ENCODE measurements at regions not wholly inside any gene's neighbourhood (a gene's known extent, or its start where the extent isn't known, plus 50 kb on each side); places are given as distances from the start of the nearest gene placed in this dataset.
"Not testable (repeated sequence)": the region's sequence is repeated elsewhere in the genome, so short reads cannot be mapped to it uniquely, and the experiment has no call there.

DNA sequence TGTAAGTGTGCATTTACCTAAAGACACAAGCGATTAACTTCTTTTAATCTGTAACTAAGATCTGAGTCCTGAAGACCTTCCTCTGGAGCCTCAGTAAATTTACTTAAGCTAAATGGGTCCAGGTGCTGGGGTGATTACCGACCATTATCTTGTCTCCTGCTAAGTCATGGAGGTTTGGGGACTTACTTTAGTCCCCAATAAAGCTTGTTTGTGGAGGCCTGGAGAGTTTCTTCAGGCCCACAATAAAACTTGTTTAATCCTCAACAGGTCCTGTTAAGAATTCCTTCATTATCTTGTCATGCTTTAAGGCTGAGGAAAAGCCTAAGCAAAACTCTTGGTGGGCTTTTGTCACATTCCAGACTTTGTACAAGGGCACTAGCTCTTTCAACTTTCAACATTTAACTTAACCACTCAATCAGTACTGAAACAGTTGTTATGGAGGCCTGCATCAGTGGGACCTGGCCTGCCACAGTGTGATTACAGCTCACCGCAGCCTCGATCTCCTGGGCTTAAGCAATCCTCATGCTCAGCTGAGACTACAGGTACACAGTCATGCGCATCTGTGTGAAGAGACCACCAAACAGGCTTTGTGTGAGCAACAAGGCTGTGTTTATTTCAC is 84.0 kb downstream of the FMO4 start:
- no peak for FAIRE-seq
- TF ChIP-seq PAX5 (IDR thresholded peaks at IDR 0.05; ENCODE audit: insufficient read depth, low read length, severe bottlenecking) (no peak), POLR2A (IDR thresholded peaks at IDR 0.05; ENCODE audit: low read depth, low read length) (no peak), POLR2AphosphoS5 (IDR thresholded peaks at IDR 0.05; ENCODE audit: low read depth, low read length) (no peak), TAF1 (IDR thresholded peaks at IDR 0.05; ENCODE audit: low read depth, low read length) (no peak), POU2F2 (IDR thresholded peaks at IDR 0.05; ENCODE audit: low read depth, low read length) (no peak), SPI1 (IDR thresholded peaks at IDR 0.05; ENCODE audit: low read depth, low read length) (no peak)
- DNase-seq (ENCODE audit: insufficient read length, low spot score), result no peak

DNA sequence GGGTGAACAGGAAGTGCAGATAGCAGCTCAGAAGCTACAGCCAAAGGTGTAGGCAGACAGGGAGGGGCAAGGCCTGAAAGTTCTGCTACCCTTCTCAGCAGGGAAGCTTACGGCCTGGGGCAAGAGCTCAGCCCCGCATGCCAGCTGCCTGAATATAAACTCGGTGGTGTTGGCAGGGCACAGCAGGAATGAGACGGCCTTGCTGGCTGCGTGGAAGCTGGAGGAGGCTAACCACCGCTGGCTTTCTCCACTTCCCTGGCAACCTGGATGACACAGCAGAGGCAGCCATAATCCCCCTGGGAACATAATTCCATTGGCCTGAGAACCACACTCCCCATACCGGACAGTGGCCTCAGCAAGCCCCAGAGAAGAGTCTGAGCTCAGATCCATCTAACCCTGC is 81.9 kb upstream of the PRRC2C start:
- TF ChIP-seq POLR2AphosphoS5 (IDR thresholded peaks at IDR 0.05; ENCODE audit: low read depth, low read length) (no peak), SPI1 (IDR thresholded peaks at IDR 0.05; ENCODE audit: low read depth, low read length) (0 out of 2 replicates have a peak, but pooled peaks have one; percentile 5)
- FAIRE-seq (no peak), DNase-seq (ENCODE audit: insufficient read length, low spot score) (no peak)

DNA sequence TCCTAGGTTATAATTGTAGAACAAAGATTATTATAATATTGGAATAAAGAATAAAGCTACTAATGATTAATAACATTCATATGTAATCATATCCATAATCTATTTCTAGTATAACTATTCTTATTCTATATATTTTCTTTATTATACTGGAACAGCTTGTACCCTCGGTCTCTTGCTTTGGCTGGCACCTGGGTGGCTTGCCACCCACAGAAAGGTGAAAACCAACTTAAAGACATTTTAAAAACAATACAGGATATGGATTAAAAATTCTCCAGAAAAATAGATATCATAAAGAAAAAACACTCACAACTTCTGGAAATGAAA is 80.0 kb upstream of the PRRC2C start:
- DNase-seq (ENCODE audit: insufficient read length, low spot score) (no peak), FAIRE-seq (no peak)
- TF ChIP-seq TAF1 (IDR thresholded peaks at IDR 0.05; ENCODE audit: low read depth, low read length) (no peak), SPI1 (IDR thresholded peaks at IDR 0.05; ENCODE audit: low read depth, low read length) (no peak), POU2F2 (IDR thresholded peaks at IDR 0.05; ENCODE audit: low read depth, low read length) (no peak), POLR2A (IDR thresholded peaks at IDR 0.05; ENCODE audit: low read depth, low read length) (no peak), POLR2AphosphoS5 (IDR thresholded peaks at IDR 0.05; ENCODE audit: low read depth, low read length) (no peak), PAX5 (IDR thresholded peaks at IDR 0.05; ENCODE audit: insufficient read depth, low read length, severe bottlenecking) (no peak)

DNA sequence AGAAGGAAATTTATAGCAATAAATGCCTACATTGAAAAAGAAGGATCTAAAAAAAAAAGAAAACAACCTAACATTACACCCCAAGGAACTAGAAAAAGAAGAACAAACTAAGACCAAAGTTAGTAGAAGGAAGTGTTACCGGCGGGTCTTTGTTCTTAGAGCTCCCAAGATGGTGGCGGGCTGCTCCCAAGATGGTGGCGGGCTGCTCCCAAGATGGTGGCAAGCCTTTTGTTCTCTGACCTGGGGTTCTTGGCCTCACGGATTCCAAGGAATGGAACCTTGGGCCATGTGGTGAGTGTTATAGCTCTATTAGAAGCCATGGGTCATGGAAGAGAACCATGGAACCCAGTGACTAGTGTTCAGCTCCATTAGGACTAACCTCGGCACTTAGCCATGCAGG is 71.8 kb upstream of the PRRC2C start:
- FAIRE-seq; DNase-seq (ENCODE audit: insufficient read length, low spot score): not testable (repeated sequence)

DNA sequence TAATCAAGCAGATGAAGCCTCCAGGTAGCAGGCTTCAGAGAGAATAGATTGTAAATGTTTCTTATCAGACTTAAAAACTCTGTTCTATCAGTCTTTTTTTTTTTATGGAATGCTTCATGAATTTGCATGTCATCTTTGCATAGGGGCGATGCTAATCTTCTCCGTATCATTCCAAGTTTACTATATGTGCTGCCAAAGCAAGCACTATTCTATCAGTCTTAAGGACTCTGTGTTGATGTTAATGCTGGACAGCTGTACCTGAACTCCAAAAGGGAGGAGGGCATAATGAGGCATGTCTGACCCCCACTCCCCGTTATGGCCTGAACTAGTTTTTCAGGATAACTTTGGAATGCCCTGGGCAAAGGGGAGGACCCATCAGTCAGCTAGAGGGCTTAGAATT is 66.8 kb upstream of the PRRC2C start:
- no peak for DNase-seq (ENCODE audit: insufficient read length, low spot score)
- no peak for TF ChIP-seq POLR2A (IDR thresholded peaks at IDR 0.05; ENCODE audit: low read depth, low read length)
- TF ChIP-seq TAF1 (IDR thresholded peaks at IDR 0.05; ENCODE audit: low read depth, low read length), result no peak
- no peak for TF ChIP-seq POLR2AphosphoS5 (IDR thresholded peaks at IDR 0.05; ENCODE audit: low read depth, low read length)
- TF ChIP-seq POU2F2 (IDR thresholded peaks at IDR 0.05; ENCODE audit: low read depth, low read length), result no peak
- no peak for TF ChIP-seq SPI1 (IDR thresholded peaks at IDR 0.05; ENCODE audit: low read depth, low read length)
- TF ChIP-seq PAX5 (IDR thresholded peaks at IDR 0.05; ENCODE audit: insufficient read depth, low read length, severe bottlenecking), result no peak
- no peak for FAIRE-seq

DNA sequence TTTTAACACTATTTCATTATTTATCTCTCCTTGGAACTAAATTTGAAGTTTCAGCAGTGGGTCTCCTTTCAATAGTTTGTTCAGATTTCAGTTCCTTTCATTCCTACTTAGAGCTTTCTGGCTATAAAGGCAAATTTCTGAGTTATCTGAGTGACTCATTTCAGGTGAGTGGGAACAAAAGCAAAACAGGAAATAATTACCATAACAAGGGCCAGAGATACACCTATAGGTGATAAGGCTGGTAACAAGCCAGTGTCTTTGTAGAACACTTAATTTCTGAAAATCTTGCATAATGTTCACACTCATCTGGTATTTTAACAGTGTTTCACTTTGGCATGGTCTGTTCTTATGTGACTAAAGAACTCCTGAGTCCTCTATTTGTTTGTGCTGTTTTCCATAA is 64.5 kb upstream of the PRRC2C start:
- FAIRE-seq, result no peak
- DNase-seq (ENCODE audit: insufficient read length, low spot score), result no peak
- TF ChIP-seq SPI1 (IDR thresholded peaks at IDR 0.05; ENCODE audit: low read depth, low read length) (no peak), POLR2A (IDR thresholded peaks at IDR 0.05; ENCODE audit: low read depth, low read length) (no peak), TAF1 (IDR thresholded peaks at IDR 0.05; ENCODE audit: low read depth, low read length) (no peak), PAX5 (IDR thresholded peaks at IDR 0.05; ENCODE audit: insufficient read depth, low read length, severe bottlenecking) (no peak), POLR2AphosphoS5 (IDR thresholded peaks at IDR 0.05; ENCODE audit: low read depth, low read length) (no peak)

DNA sequence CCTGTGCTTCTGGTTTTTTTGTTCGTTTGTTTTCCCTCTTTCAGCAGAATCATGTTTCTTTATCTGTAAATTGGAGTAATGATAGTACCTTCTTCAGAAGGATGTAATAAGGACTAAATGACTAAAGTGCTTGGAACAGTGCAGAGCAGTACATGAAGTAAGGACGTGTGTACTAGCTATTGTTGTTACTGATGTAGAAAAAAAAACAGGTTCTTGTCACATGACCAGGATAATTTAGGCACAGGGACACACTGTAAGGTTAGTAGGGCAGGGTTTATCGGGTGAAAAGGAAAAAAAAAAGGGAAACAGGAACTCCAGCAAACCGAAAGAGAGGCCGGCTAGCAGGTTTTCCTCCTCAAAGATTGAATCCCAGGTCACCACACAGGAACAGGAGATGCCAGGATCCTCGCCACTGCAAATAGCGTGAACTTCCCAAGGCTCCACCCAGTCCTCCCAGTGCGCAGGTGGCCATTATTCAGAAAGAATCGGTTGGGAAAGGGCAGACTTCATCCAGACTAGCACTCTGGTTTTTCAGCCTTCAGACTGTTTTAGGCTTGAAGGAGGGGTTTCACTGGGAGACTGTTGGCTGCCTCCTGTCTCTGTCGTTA is 63.8 kb upstream of the PRRC2C start:
- DNase-seq (ENCODE audit: insufficient read length, low spot score) (no peak), FAIRE-seq (no peak)
- no peak for TF ChIP-seq POLR2A (IDR thresholded peaks at IDR 0.05; ENCODE audit: low read depth, low read length)
- TF ChIP-seq PAX5 (IDR thresholded peaks at IDR 0.05; ENCODE audit: insufficient read depth, low read length, severe bottlenecking), result no peak
- TF ChIP-seq SPI1 (IDR thresholded peaks at IDR 0.05; ENCODE audit: low read depth, low read length), result no peak
- no peak for TF ChIP-seq TAF1 (IDR thresholded peaks at IDR 0.05; ENCODE audit: low read depth, low read length)
- no peak for TF ChIP-seq POLR2AphosphoS5 (IDR thresholded peaks at IDR 0.05; ENCODE audit: low read depth, low read length)
- no peak for TF ChIP-seq POU2F2 (IDR thresholded peaks at IDR 0.05; ENCODE audit: low read depth, low read length)

DNA sequence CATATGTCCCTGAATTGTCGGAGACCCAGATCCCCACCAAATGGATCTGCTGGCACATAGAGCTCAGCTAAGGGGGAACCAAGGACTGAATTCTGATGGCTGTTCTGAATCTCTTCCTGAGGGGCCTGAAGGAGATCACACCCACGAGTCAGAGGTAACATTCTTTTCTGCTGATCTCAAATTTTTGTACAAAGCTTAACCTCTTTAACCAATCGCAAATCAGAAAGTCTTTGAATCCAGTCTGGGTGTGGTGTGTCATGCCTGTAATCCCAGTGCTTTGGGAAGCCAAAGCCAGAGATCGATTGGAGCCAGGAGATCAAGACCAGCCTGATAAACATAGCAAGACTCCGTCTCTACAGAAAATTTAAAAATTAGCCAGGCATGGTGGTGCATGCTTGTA is 62.8 kb upstream of the PRRC2C start:
- TF ChIP-seq SPI1 (IDR thresholded peaks at IDR 0.05; ENCODE audit: low read depth, low read length) (no peak), POLR2A (IDR thresholded peaks at IDR 0.05; ENCODE audit: low read depth, low read length) (no peak), POLR2AphosphoS5 (IDR thresholded peaks at IDR 0.05; ENCODE audit: low read depth, low read length) (no peak), TAF1 (IDR thresholded peaks at IDR 0.05; ENCODE audit: low read depth, low read length) (no peak), POU2F2 (IDR thresholded peaks at IDR 0.05; ENCODE audit: low read depth, low read length) (no peak), PAX5 (IDR thresholded peaks at IDR 0.05; ENCODE audit: insufficient read depth, low read length, severe bottlenecking) (no peak)
- FAIRE-seq (no peak), DNase-seq (ENCODE audit: insufficient read length, low spot score) (no peak)

DNA sequence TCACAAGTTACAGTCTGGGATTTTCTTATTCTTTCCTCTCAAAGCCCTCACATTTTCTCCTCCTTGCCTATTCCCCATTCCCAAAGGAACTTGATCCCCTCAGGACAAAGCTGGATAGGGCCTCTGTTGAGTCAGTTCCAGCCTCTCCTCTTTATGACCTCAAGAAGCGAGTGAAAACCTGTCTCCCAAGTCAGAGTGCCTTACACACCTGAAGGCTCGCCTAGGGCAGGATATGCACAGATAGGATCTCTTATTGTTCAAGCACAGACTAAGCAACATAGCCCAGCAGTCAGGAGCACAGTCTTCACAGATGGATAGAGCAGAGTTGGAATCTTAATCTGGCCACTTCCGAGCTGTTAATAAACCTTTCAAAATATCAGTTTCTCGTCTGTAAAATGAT is 60.8 kb upstream of the PRRC2C start:
- DNase-seq (ENCODE audit: insufficient read length, low spot score) (no peak), FAIRE-seq (no peak)

DNA sequence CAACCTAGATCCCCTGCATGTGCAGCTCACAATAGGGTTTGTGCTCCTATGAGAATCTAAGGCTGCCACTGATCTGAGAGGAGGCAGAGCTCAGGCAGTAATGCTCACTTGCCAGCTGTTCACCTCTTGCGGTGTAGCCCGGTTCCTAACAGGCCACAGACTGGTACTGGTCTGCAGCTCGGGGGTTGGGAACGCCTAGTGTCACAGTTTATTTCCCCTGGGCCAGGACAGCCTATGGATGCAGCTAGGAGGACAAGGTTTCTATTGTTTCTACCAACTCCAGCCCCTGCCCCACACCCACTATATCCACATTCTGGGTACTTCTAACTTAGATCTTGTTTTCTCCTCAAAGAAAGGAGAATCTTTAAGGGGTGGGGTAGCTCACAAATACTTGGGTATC is 58.7 kb upstream of the PRRC2C start:
- TF ChIP-seq TAF1 (IDR thresholded peaks at IDR 0.05; ENCODE audit: low read depth, low read length) (no peak), POLR2AphosphoS5 (IDR thresholded peaks at IDR 0.05; ENCODE audit: low read depth, low read length) (no peak)
- no peak for FAIRE-seq
- no peak for DNase-seq (ENCODE audit: insufficient read length, low spot score)

More for the DNA sequence above, 60.8 kb upstream of the PRRC2C start:
- TF ChIP-seq POLR2A (IDR thresholded peaks at IDR 0.05; ENCODE audit: low read depth, low read length) (no peak), TAF1 (IDR thresholded peaks at IDR 0.05; ENCODE audit: low read depth, low read length) (no peak), POLR2AphosphoS5 (IDR thresholded peaks at IDR 0.05; ENCODE audit: low read depth, low read length) (no peak), PAX5 (IDR thresholded peaks at IDR 0.05; ENCODE audit: insufficient read depth, low read length, severe bottlenecking) (no peak), POU2F2 (IDR thresholded peaks at IDR 0.05; ENCODE audit: low read depth, low read length) (no peak), SPI1 (IDR thresholded peaks at IDR 0.05; ENCODE audit: low read depth, low read length) (no peak)

All from GM12891 (cell line).